GM12873 (cell line): ENCODE measurements at regions not wholly inside any gene's neighbourhood (a gene's known extent, or its start where the extent isn't known, plus 50 kb on each side); places are given as distances from the start of the nearest gene placed in this dataset.

ENCODE experiments used
- TF ChIP-seq, protein P1 (sequence below): IDR thresholded peaks from 2 replicates; pipeline ENCODE4 v1.5.1; 2012; ENCODE audit warnings: low read depth, mild to moderate bottlenecking, moderate library complexity, low read length, control low read depth; ENCODE audit not compliant: insufficient read depth; ENCODE audit errors: missing control alignments

DNA sequence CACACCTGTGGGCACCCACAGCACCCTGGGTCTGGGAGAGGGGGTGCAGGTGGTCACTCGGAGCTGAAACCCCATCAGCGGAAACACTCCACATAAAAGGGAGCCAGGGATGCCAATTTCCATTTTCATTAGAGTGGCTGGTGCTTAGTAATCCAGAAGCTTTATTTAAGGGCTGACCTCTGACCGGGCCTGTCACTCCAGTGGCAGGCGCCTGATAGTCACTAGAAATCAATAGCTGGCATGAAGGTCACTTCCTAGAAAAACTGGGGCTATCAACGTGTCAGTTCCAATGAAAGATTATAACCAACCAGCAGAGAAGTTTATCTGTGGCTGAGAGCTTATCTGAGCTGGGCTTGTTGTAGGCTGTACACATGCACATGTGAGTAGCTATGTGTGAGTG, 333.7 kb upstream of the SKOR2 start:
- TF ChIP-seq, protein P1, sequence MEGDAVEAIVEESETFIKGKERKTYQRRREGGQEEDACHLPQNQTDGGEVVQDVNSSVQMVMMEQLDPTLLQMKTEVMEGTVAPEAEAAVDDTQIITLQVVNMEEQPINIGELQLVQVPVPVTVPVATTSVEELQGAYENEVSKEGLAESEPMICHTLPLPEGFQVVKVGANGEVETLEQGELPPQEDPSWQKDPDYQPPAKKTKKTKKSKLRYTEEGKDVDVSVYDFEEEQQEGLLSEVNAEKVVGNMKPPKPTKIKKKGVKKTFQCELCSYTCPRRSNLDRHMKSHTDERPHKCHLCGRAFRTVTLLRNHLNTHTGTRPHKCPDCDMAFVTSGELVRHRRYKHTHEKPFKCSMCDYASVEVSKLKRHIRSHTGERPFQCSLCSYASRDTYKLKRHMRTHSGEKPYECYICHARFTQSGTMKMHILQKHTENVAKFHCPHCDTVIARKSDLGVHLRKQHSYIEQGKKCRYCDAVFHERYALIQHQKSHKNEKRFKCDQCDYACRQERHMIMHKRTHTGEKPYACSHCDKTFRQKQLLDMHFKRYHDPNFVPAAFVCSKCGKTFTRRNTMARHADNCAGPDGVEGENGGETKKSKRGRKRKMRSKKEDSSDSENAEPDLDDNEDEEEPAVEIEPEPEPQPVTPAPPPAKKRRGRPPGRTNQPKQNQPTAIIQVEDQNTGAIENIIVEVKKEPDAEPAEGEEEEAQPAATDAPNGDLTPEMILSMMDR: no peak

DNA sequence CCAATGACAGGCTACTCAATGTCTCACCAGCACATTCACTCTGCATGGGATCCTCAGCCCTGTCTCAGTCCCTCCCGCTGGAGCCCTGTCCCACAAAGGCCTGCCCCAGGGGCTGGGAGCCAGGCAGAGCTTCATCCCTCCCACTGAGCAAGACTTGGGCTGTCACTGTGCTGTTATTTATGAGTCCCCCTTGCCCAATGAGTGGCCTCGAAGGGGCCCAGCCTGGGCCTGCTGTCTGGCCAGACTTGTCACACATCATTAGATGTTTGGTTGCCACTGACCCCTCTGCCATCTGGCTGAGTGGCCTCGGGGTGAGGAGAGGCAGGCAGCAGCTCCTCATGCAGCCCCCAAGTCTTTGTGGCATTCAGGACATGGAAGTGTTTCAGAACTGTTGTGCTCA, 330.6 kb upstream of the SKOR2 start:
- TF ChIP-seq, protein P1: no peak

DNA sequence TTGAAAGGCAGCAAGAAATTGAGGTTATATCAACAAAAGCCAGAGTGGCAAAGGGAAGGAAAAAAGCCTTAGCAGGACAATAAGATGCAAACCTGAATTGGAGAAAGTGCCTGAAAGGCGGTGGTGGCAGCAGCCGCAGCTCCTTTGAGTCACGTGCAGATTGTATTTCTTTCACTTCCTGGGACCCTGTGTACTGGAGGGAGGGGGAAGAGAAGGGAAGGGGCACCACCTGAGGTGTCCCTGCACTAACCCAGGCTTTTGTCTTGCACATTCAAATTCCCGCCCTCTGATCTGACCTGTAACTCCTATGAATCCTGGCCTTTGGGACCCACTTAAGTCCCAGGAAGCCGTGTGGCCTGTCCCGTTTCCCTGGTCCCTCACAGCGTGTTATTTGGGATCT, 326.1 kb upstream of the SKOR2 start:
- TF ChIP-seq, protein P1: no peak

DNA sequence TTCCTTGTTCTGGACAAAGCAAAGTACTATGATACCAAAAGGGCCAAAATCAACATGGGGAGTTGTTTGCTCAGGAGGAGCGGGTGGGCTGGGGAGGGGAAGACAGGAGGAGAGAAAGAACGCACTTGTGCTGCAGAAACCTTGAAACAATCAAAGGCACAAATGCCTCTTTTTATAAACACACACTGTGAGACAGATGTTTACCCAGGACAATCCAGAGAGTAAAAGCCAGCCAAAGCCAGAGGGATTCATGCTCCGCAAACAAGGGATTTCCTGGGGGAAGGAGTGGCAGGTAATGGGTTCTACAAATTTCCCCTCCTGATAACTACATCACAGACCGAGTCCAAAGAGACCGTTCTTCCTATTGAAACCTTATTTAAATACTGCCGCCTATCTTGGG, 323.5 kb upstream of the SKOR2 start:
- TF ChIP-seq, protein P1: no peak

DNA sequence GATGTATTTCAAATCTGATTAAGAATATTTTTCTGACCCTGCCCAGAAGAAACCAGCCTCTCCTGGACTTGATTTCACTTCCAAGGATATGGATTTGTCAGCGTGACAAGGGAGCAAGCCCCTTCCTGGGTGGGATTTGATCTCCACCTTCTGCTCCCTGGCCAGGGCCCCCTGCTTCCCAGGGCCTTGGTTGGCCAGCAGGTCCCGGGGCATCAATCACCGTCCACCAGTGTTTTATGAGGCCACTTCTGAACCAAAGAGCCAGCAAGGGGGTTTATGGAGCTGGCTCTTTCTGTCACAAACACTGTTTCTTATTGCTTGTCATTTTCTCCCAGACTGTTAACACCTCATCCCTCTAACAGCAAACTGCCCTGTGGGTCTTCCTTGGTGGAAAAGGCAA, 320.5 kb upstream of the SKOR2 start:
- TF ChIP-seq, protein P1: no peak

DNA sequence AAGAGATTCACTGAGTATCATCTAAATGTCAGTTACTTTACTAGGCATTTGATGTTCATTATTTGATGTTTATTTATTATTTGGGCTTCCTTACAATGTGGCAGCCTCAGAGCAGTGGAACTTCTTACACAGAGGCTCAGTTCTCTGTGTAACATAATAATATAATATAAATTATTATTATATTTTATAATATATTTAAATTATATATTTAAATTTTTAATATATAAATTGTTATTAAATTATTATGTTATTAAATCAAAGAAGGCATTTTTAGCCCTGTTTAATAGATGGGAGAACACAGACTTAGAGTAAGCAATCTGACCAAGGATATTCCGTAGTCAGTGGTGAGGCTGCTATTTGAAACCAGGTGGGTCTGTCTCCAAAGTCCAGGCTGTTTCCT, 315.3 kb upstream of the SKOR2 start:
- TF ChIP-seq, protein P1: no peak

DNA sequence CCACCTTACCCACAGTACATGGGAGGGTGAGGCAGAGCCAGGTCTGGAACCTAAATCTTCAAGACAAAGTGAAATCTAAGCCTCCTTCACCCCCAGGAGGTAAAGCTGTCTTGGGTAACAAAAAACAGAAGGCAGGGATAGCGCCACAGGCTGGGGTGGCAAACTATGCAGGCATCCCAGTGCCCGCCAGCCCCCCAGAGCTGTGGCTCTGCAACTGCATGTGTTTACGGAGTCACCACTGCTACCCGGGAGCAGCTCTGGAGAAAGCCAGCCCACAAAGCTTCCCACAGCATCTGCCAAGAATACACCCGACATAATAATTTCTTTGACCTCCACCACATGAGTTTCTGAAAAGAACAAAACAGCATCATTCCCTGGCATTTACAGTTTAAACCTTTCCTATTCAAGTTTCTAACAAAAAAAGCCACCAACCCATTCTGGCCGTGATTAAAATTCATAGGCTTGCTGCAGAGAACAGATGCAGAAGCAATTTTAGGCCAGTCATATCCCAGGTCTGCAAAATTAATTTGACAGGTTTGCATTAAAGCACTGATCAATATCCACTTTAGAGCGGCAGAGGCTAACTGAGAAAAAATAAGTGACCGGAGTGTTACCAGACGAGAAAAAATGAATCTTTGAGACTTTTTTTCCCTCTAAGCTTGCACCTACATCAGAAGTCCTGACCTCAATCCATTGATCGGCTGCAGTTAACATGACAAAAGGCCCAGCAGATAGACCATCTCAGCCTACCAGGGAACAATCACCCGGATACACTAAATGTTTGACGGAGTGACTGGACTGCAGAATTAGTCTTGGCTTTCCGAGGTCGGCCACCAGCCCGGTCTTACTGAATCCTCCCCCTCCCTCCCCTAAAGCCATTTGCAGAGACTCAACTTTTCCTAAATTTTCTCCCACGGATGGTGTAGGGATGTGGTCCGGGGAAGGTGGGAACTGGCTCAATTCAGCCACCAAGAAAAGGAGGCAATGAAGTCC, 309.6 kb upstream of the SKOR2 start:
- TF ChIP-seq, protein P1: no peak
